Endothelial cell of umbilical vein (primary cell): ENCODE measurements at regions not wholly inside any gene's neighbourhood (a gene's known extent, or its start where the extent isn't known, plus 50 kb on each side); places are given as distances from the start of the nearest gene placed in this dataset.

Experiments used
- BruUV-seq: library from RNA; stranded (reverse); fragments of 400-500 nt; replicated peaks from 2 replicates; lab custom pipeline; 2021; lab: Mats Ljungman, UMichigan
- CTCF ChIA-PET: fragments of 300-600, 350-600 bp; sonication (Branson Sonifier 250); formaldehyde crosslinking; loops from one replicate; lab custom pipeline; 2021; ENCODE audit warnings: antibody characterized with exemption, inconsistent platforms; lab: Charles Lee
- POLR2A ChIA-PET: fragments of 300-600, 350-600 bp; sonication (Branson Sonifier 250); formaldehyde crosslinking; loops from one replicate; lab custom pipeline; 2021; ENCODE audit warnings: antibody characterized with exemption, inconsistent platforms; lab: Charles Lee
- DNase-seq: peaks from one replicate; pipeline ENCODE4 v3.0.0-alpha.2; 2011; ENCODE audit warnings: low read depth, low spot score
- FAIRE-seq: peaks from 2 replicates; lab custom pipeline; 2011; peaks lifted over from hg19 to GRCh38; lab: Jason Lieb, UNC
- H2AFZ ChIP-seq: 2 replicates; pipeline ENCODE4 v1.6.0; 2012; ENCODE audit warnings: low read depth, low read length, control low read depth, inconsistent platforms
- H3K27ac ChIP-seq: 2 replicates; pipeline ENCODE4 v1.5.1; 2011; ENCODE audit warnings: low read depth, mild to moderate bottlenecking, control low read depth, low read length, moderate library complexity; ENCODE audit not compliant: insufficient read depth
- H3K27me3 ChIP-seq, 2 experiments: 2 replicates each; pipeline versions ENCODE4 v1.6.0 to v1.6.1; 2011; ENCODE audit warnings: low read length in 2 of 2, mixed read lengths in 1 of 2; ENCODE audit not compliant: control insufficient read depth in 2 of 2, insufficient read depth in 2 of 2
- H3K36me3 ChIP-seq, 2 experiments: 2 replicates in 1 of 2; 3 replicates in 1 of 2; pipeline ENCODE4 v1.5.1; 2011; ENCODE audit warnings: low read length in 2 of 2, mild to moderate bottlenecking in 1 of 2, moderate library complexity in 1 of 2; ENCODE audit not compliant: control insufficient read depth in 2 of 2, insufficient read depth in 2 of 2; ENCODE audit errors: extremely low read depth in 1 of 2
- H3K4me1 ChIP-seq: 3 replicates; pipeline ENCODE4 v1.5.1; 2011; ENCODE audit warnings: mild to moderate bottlenecking, low read length; ENCODE audit not compliant: control insufficient read depth, insufficient read depth; ENCODE audit errors: extremely low read depth
- H3K4me2 ChIP-seq: 2 replicates; pipeline ENCODE4 v1.6.1; 2011; ENCODE audit warnings: low read length, control low read depth, mixed read lengths; ENCODE audit not compliant: insufficient read depth
- H3K4me3 ChIP-seq, 3 experiments: fragments of 200-600 bp in 1 of 3; sonication (generic), shearing (Covaris generic) in 1 of 3; replicated peaks in 1 of 3; 2 replicates each; pipeline ENCODE4 v1.5.1; 2011 to 2016; ENCODE audit warnings: control low read depth in 3 of 3, low read length in 3 of 3, mild to moderate bottlenecking in 2 of 3, inconsistent platforms in 1 of 3, low read depth in 1 of 3, moderate library complexity in 1 of 3; ENCODE audit not compliant: insufficient read depth in 1 of 3
- H3K79me2 ChIP-seq: 2 replicates; pipeline ENCODE4 v1.6.0; 2012; ENCODE audit warnings: low read length, inconsistent platforms; ENCODE audit not compliant: control insufficient read depth, insufficient read depth
- H3K9ac ChIP-seq: replicated peaks from 2 replicates; pipeline ENCODE3; 2011; ENCODE audit warnings: low read length, control low read depth; ENCODE audit not compliant: insufficient read depth; ENCODE audit errors: extremely low read depth
- H3K9me1 ChIP-seq: replicated peaks from 3 replicates; pipeline ENCODE4 v1.6.0; 2011; ENCODE audit warnings: mild to moderate bottlenecking, low read length; ENCODE audit not compliant: control insufficient read depth, insufficient read depth; ENCODE audit errors: extremely low read depth
- H3K9me3 ChIP-seq: replicated peaks from 2 replicates; pipeline ENCODE4 v1.5.1; 2012; ENCODE audit warnings: low read length, inconsistent platforms; ENCODE audit not compliant: control insufficient read depth, insufficient read depth
- H4K20me1 ChIP-seq: replicated peaks from 2 replicates; pipeline ENCODE3; 2011; ENCODE audit warnings: mild to moderate bottlenecking, low read length; ENCODE audit not compliant: control insufficient read depth, insufficient read depth; ENCODE audit errors: extremely low read depth
- EZH2 ChIP-seq: IDR thresholded peaks from 2 replicates; pipeline ENCODE4 v1.6.1; 2012; ENCODE audit warnings: borderline replicate concordance, low read depth, mild to moderate bottlenecking, moderate library complexity, low read length, inconsistent platforms; ENCODE audit not compliant: severe bottlenecking
- FOS ChIP-seq: IDR thresholded peaks from 2 replicates; pipeline ENCODE4 v1.6.1; 2011; ENCODE audit warnings: mild to moderate bottlenecking, low read length, moderate library complexity, borderline replicate concordance; ENCODE audit not compliant: insufficient read depth
- GATA2 ChIP-seq: IDR thresholded peaks from 2 replicates; pipeline ENCODE4 v1.7.0; 2011; ENCODE audit warnings: low read depth, mild to moderate bottlenecking, moderate library complexity, mixed read lengths, low read length; ENCODE audit not compliant: insufficient read length, insufficient read depth
- JUN ChIP-seq: IDR thresholded peaks from 2 replicates; pipeline ENCODE4 v1.6.1; 2011; ENCODE audit warnings: borderline replicate concordance, low read depth; ENCODE audit not compliant: insufficient read length, insufficient read depth
- MAX ChIP-seq: IDR thresholded peaks from 2 replicates; pipeline ENCODE4 v1.6.1; 2011; ENCODE audit not compliant: insufficient read depth, insufficient read length
- MYC ChIP-seq: IDR thresholded peaks from one replicate; pipeline ENCODE4 v1.6.1; 2011; ENCODE audit warnings: mild to moderate bottlenecking, low read depth, low read length
- POLR2A ChIP-seq: IDR thresholded peaks from 2 replicates; pipeline ENCODE4 v1.6.1; 2012; ENCODE audit warnings: low read depth, mild to moderate bottlenecking, control low read depth, low read length
- POLR2AphosphoS5 ChIP-seq: IDR thresholded peaks from 2 replicates; pipeline ENCODE4 v1.6.1; 2012; ENCODE audit warnings: low read depth, mild to moderate bottlenecking, control low read depth, low read length, moderate library complexity; ENCODE audit not compliant: insufficient read depth
- dilution Hi-C: fragments of 300-500 bp; cut with MboI; formaldehyde crosslinking; loops from one replicate; pipeline ENCODE4 v1.15.0; 2019; ENCODE audit warnings: low sequenced_read_pairs; ENCODE audit not compliant: extremely low pct_ligation_motif_present
- intact Hi-C: fragments of 100-400 bp; cut with micrococcal nuclease; formaldehyde crosslinking; loops from one replicate; pipeline ENCODE4 v1.10.0; 2022
- TF ChIP-seq, protein P1 (sequence below), 2 donors: IDR thresholded peaks; 1 replicate in 1 of 2; 2 replicates in 1 of 2; pipeline ENCODE4 v1.5.1; 2011; ENCODE audit warnings: low read length in 2 of 2, mild to moderate bottlenecking in 2 of 2, moderate library complexity in 2 of 2, control low read depth in 1 of 2, inconsistent platforms in 1 of 2, low read depth in 1 of 2; ENCODE audit not compliant: insufficient read depth in 1 of 2; ENCODE audit errors: extremely low read depth in 1 of 2

GRCh38 chr6:78487401-78487800 is 379.9 kb upstream of the IRAK1BP1 start:
- dilution Hi-C loops, result no loop called here
- FAIRE-seq, result peak; percentile 58
- Histone ChIP-seq H3K27me3 (no peaks in the 10 kb centered on the region), H2AFZ (no peak overlapping the region), H3K4me2 (peak overlapping the region; percentile 58), H4K20me1 (no peaks in the 10 kb centered on the region), H3K9ac (no peak overlapping the region), H3K79me2 (peaks cover 2% of the 10 kb centered on the region), H3K36me3 (no peaks in the 10 kb centered on the region), H3K4me1 (peaks cover 50% of the 10 kb centered on the region), H3K9me1 (no peaks in the 10 kb centered on the region), H3K4me3 (no peak overlapping the region), H3K9me3 (no peaks in the 10 kb centered on the region), H3K27ac (no peak overlapping the region)
- BruUV-seq, result no TSS peak
- POLR2A ChIA-PET, result no interaction called here
- CTCF ChIA-PET, result interaction anchor here (0.7 to 1.9 kb wide), 4 partner anchors 13 to 1022 kb away, joined by 3 to 6 read pairs (median 3); no protein-coding TSS in a partner anchor
- DNase-seq, result peak; percentile 59
- intact Hi-C loops, result loop anchor here (5.0 kb wide), 1 partner anchor 45 kb away; no protein-coding TSS in a partner anchor
- TF ChIP-seq MAX, result no peak
- peak; percentile 29 for TF ChIP-seq POLR2AphosphoS5
- TF ChIP-seq MYC, result no peak

GRCh38 chr6:78489874-78490273 is 377.5 kb upstream of the IRAK1BP1 start:
- peaks cover 2% of the 10 kb centered on the region for H3K79me2 ChIP-seq
- H3K9me1 ChIP-seq, result no peaks in the 10 kb centered on the region
- no peak overlapping the region for H3K4me3 ChIP-seq
- peak; percentile 83 for TF ChIP-seq GATA2
- no peak for TF ChIP-seq MAX
- TF ChIP-seq POLR2AphosphoS5, result peak; percentile 43
- no peak for TF ChIP-seq MYC
- TF ChIP-seq EZH2, result no peak
- TF ChIP-seq FOS, result peak; percentile 82
- TF ChIP-seq, protein P1, sequence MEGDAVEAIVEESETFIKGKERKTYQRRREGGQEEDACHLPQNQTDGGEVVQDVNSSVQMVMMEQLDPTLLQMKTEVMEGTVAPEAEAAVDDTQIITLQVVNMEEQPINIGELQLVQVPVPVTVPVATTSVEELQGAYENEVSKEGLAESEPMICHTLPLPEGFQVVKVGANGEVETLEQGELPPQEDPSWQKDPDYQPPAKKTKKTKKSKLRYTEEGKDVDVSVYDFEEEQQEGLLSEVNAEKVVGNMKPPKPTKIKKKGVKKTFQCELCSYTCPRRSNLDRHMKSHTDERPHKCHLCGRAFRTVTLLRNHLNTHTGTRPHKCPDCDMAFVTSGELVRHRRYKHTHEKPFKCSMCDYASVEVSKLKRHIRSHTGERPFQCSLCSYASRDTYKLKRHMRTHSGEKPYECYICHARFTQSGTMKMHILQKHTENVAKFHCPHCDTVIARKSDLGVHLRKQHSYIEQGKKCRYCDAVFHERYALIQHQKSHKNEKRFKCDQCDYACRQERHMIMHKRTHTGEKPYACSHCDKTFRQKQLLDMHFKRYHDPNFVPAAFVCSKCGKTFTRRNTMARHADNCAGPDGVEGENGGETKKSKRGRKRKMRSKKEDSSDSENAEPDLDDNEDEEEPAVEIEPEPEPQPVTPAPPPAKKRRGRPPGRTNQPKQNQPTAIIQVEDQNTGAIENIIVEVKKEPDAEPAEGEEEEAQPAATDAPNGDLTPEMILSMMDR (IDR thresholded peaks at IDR 0.05; ENCODE audit: extremely low read depth in 1 of 2, insufficient read depth in 1 of 2, low read depth in 1 of 2, low read length in 2 of 2), result no peak
- peak; percentile 72 for TF ChIP-seq JUN
- no peak for TF ChIP-seq POLR2A
- H3K4me2 ChIP-seq, result peak overlapping the region; percentile 58
- ChIA-PET CTCF (interaction anchor here (1.0 to 1.4 kb wide), 3 partner anchors 24 to 73 kb away, joined by 3 to 4 read pairs (median 4); no protein-coding TSS in a partner anchor), POLR2A (no interaction called here)
- no peaks in the 10 kb centered on the region for H3K9me3 ChIP-seq
- H3K9ac ChIP-seq, result peak overlapping the region; percentile 33
- H3K27ac ChIP-seq, result peak overlapping the region; percentile 83
- peak; percentile 95 for DNase-seq
- H3K4me1 ChIP-seq, result peaks cover 59% of the 10 kb centered on the region
- dilution Hi-C loops, result no loop called here
- peak; percentile 85 for FAIRE-seq
- H3K36me3 ChIP-seq, result no peaks in the 10 kb centered on the region
- intact Hi-C loops, result loop anchor here (1.0 to 10.0 kb wide), 5 partner anchors 42 to 1025 kb away; partner anchors contain the start of gene HTR1B
- H4K20me1 ChIP-seq, result no peaks in the 10 kb centered on the region
- no peaks in the 10 kb centered on the region for H3K27me3 ChIP-seq
- H2AFZ ChIP-seq, result no peak overlapping the region
- BruUV-seq, result no TSS peak
